Thyroid gland (tissue), 4 donors: ENCODE measurements at regions not wholly inside any gene's neighbourhood (a gene's known extent, or its start where the extent isn't known, plus 50 kb on each side); places are given as distances from the start of the nearest gene placed in this dataset.

Experiments used
- DNase-seq, 2 donors: peaks; one replicate each; pipeline ENCODE4 v3.0.0-alpha.2; 2019
- H3K27ac ChIP-seq, 3 donors: fragments of 200-600 bp; sonication (generic); 1 replicate in 2 of 3; 2 replicates in 1 of 3; pipeline ENCODE4 v1.5.1; 2016 to 2019; ENCODE audit warnings: mild to moderate bottlenecking in 1 of 3, moderate library complexity in 1 of 3
- H3K27me3 ChIP-seq: fragments of 200-600 bp; sonication (generic); one replicate; pipeline ENCODE4 v1.5.1; 2019
- H3K36me3 ChIP-seq, 2 donors: fragments of 200-600 bp; sonication (generic); one replicate each; pipeline ENCODE4 v1.5.1; 2016 to 2019
- H3K4me1 ChIP-seq, 2 donors: fragments of 200-600 bp; sonication (generic); one replicate each; pipeline ENCODE4 v1.5.1; 2017 to 2019
- H3K4me3 ChIP-seq, 3 donors: fragments of 200-600 bp; sonication (generic); replicated peaks in 1 of 3; 1 replicate in 2 of 3; 2 replicates in 1 of 3; pipeline ENCODE4 v1.5.1; 2016; ENCODE audit warnings: mild to moderate bottlenecking in 1 of 3
- H3K9me3 ChIP-seq: fragments of 200-600 bp; sonication (generic); one replicate; pipeline ENCODE4 v1.5.1; 2017
- POLR2A ChIP-seq, 2 donors: fragments of 450-650 bp; IDR thresholded peaks; one replicate each; pipeline ENCODE4 v1.6.1; 2017; ENCODE audit warnings: antibody characterized with exemption in 2 of 2, mild to moderate bottlenecking in 2 of 2, moderate library complexity in 1 of 2
- WGBS, 2 donors: methylation state at CpG; one replicate each; pipeline ENCODE4 v1.1.5; 2017; 5-methylcytosine and 5-hydroxymethylcytosine counted together
- intact Hi-C: fragments of 100-400 bp; cut with DNase I; formaldehyde crosslinking; loops from one replicate; pipeline ENCODE4 v1.15.1; 2023
- TF ChIP-seq, protein P1 (sequence below), 6 experiments: fragments of 200-600 bp in 3 of 6; fragments of 450-650 bp in 3 of 6; sonication (generic) in 3 of 6; IDR thresholded peaks; one replicate each; pipeline ENCODE4 v1.5.1; 2016 to 2019; ENCODE audit warnings: antibody characterized with exemption in 6 of 6, mild to moderate bottlenecking in 2 of 6, inconsistent platforms in 1 of 6, moderate library complexity in 1 of 6

DNA sequence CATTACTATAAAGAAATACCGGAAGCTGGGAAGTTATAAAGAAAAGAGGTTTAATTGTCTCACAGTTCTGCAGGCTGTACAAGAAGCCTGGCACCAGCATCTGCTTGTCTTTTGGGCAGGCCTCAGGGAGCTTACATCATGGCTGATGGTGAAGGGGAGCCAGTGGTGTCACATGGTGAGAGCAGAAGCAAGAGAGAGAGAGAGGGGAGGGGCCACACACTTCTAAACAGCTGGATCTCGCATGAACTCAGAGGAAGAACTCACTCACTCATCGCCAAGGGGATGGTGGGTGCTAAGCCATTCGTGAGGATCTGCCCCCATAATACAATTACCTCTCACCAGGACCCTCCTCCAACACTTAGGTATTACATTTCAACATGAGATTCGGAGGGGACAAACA is 51.8 kb upstream of the ANKRD34C start:
- no peak for DNase-seq
- Histone ChIP-seq H3K4me3 (no peak overlapping the region), H3K27ac (no peak overlapping the region), H3K4me1 (no peaks in the 10 kb centered on the region), H3K36me3 (no peaks in the 10 kb centered on the region), H3K27me3 (no peaks in the 10 kb centered on the region), H3K9me3 (no peaks in the 10 kb centered on the region)
- intact Hi-C loops = no loop called here
- WGBS, 2 donors = 85 to 86% methylated on average over 5 of the region's 5 CpGs
- no peak for TF ChIP-seq POLR2A (IDR thresholded peaks at IDR 0.05)
- TF ChIP-seq, protein P1, sequence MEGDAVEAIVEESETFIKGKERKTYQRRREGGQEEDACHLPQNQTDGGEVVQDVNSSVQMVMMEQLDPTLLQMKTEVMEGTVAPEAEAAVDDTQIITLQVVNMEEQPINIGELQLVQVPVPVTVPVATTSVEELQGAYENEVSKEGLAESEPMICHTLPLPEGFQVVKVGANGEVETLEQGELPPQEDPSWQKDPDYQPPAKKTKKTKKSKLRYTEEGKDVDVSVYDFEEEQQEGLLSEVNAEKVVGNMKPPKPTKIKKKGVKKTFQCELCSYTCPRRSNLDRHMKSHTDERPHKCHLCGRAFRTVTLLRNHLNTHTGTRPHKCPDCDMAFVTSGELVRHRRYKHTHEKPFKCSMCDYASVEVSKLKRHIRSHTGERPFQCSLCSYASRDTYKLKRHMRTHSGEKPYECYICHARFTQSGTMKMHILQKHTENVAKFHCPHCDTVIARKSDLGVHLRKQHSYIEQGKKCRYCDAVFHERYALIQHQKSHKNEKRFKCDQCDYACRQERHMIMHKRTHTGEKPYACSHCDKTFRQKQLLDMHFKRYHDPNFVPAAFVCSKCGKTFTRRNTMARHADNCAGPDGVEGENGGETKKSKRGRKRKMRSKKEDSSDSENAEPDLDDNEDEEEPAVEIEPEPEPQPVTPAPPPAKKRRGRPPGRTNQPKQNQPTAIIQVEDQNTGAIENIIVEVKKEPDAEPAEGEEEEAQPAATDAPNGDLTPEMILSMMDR (IDR thresholded peaks at IDR 0.05) = no peak

- no peaks in the 10 kb centered on the region for H3K27me3 ChIP-seq
- H3K36me3 ChIP-seq = no peaks in the 10 kb centered on the region
- no peak overlapping the region for H3K4me3 ChIP-seq
- no peak for DNase-seq
- intact Hi-C loops = no loop called here
- no peak for TF ChIP-seq POLR2A (IDR thresholded peaks at IDR 0.05)
- H3K9me3 ChIP-seq = no peaks in the 10 kb centered on the region
- H3K4me1 ChIP-seq = no peaks in the 10 kb centered on the region
- 51 to 62% methylated on average over 2 of the region's 2 CpGs for WGBS, 2 donors
- no peak overlapping the region for H3K27ac ChIP-seq
Observed at GRCh38 chr15:79222808-79223207, 59.7 kb upstream of the ANKRD34C start.

DNA sequence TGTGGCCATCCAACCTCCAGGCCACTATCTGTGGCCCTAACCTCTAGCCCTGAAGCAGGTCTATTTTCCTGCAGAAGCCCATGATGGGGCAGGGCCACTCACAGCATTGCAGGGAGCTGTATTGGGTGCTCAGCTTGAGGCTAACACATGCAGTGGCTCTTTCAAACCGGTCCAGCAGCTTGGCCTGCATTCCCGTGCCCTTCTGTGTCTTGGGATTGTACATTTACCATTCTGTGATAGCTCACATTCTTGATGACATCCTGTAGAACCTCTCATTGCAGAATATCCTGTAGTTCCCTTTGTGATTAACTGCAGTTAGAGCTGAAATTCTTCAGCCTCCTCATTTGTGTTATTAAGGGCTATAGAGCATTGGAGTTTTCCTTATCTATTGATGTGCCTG is 60.8 kb upstream of the ANKRD34C start:
- no peak for DNase-seq
- intact Hi-C loops = no loop called here
- H3K27ac ChIP-seq = no peak overlapping the region
- 28 to 35% methylated on average over 2 of the region's 2 CpGs for WGBS, 2 donors
- no peaks in the 10 kb centered on the region for H3K27me3 ChIP-seq
- H3K36me3 ChIP-seq = no peaks in the 10 kb centered on the region
- no peaks in the 10 kb centered on the region for H3K9me3 ChIP-seq
- H3K4me3 ChIP-seq = no peak overlapping the region
- TF ChIP-seq, protein P1 (IDR thresholded peaks at IDR 0.05) = no peak
- TF ChIP-seq POLR2A (IDR thresholded peaks at IDR 0.05) = no peak
- no peaks in the 10 kb centered on the region for H3K4me1 ChIP-seq

DNA sequence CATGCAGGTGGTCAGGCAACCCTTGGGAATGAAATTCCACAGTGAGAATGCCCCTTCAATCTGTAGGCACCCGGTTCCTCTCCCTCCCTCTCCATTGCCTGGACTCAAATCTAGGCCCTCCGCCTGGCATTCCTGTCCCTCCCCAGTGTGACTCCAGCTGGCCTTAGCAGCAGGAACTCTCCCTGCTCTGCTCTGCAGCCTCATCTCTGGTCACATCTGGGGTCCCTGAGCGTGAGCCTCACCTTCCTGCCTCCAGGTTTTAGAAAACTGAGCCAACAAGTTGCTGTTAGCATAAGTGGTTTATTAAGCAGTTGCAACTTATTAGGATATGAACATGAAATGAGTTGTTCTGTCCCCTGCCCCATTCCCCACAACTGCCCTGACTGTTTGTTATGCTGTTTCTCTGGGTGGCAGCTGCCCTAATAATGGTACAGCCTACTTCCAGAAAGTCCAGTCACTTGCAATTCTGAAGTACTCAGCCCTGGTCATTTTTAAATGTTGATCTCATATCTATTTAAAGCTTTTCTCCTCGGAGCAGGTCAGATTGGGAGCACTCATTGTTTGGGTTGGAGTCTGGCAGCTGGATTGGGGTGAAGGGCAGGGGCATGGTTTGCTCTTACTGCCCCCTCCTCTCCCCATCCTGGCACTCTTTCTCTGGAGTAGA is 63.0 kb upstream of the ANKRD34C start:
- Histone ChIP-seq H3K4me1 (no peaks in the 10 kb centered on the region), H3K27me3 (no peaks in the 10 kb centered on the region), H3K36me3 (no peaks in the 10 kb centered on the region), H3K9me3 (no peaks in the 10 kb centered on the region), H3K27ac (no peak overlapping the region), H3K4me3 (no peak overlapping the region)
- WGBS, 2 donors = 58 to 78% methylated on average over 4 of the region's 4 CpGs
- TF ChIP-seq, protein P1 (IDR thresholded peaks at IDR 0.05) = no peak
- TF ChIP-seq POLR2A (IDR thresholded peaks at IDR 0.05) = no peak
- no peak for DNase-seq
- intact Hi-C loops = no loop called here

GRCh38 chr15:79218588-79219200 is 63.8 kb upstream of the ANKRD34C start:
- H3K9me3 ChIP-seq = no peaks in the 10 kb centered on the region
- no peak overlapping the region for H3K27ac ChIP-seq
- intact Hi-C loops = no loop called here
- 58 to 62% methylated on average over 5 of the region's 5 CpGs for WGBS, 2 donors
- H3K27me3 ChIP-seq = no peaks in the 10 kb centered on the region
- no peaks in the 10 kb centered on the region for H3K36me3 ChIP-seq
- DNase-seq = no peak
- TF ChIP-seq, protein P1 (IDR thresholded peaks at IDR 0.05) = peak in 1 of 6 experiments; percentile 10
- no peak for TF ChIP-seq POLR2A (IDR thresholded peaks at IDR 0.05)
- H3K4me3 ChIP-seq = no peak overlapping the region
- H3K4me1 ChIP-seq = no peaks in the 10 kb centered on the region
